GM13976 (cell line): ENCODE measurements at regions not wholly inside any gene's neighbourhood (a gene's known extent, or its start where the extent isn't known, plus 50 kb on each side); places are given as distances from the start of the nearest gene placed in this dataset.

Experiments
- DNase-seq: peaks from one replicate; pipeline ENCODE4 v3.0.0; 2012; ENCODE audit warnings: low spot score
- CTCF ChIP-seq: IDR thresholded peaks from 2 replicates; pipeline ENCODE4 v1.5.1; 2012; ENCODE audit warnings: borderline replicate concordance, mild to moderate bottlenecking; ENCODE audit not compliant: insufficient read depth; ENCODE audit errors: extremely low read depth, missing control alignments, control extremely low read depth
- in situ Hi-C: fragments of 300-500 bp; cut with MboI; formaldehyde crosslinking; loops from one replicate; pipeline ENCODE4 v1.12.0; 2022; ENCODE audit warnings: low sequenced_read_pairs, mixed read lengths, inconsistent platforms; ENCODE audit not compliant: unreplicated experiment

GRCh38 chr1:115467790-115468189 lies 129.7 kb upstream of the NGF start:
- no peak for TF ChIP-seq CTCF
- in situ Hi-C loops = loop anchor here (25.0 kb wide), 1 partner anchor 180 kb away; no protein-coding TSS in a partner anchor
- no peak for DNase-seq

GRCh38 chr1:115467196-115467595 lies 129.1 kb upstream of the NGF start:
- in situ Hi-C loops = loop anchor here (25.0 kb wide), 1 partner anchor 180 kb away; no protein-coding TSS in a partner anchor
- DNase-seq = no peak
- no peak for TF ChIP-seq CTCF

- no peak for DNase-seq
- in situ Hi-C loops = loop anchor here (25.0 kb wide), 1 partner anchor 179 kb away; no protein-coding TSS in a partner anchor
- TF ChIP-seq CTCF = no peak
These were observed 128.4 kb upstream of the NGF start for GRCh38 chr1:115466433-115466832.

GRCh38 chr1:115465802-115466363 lies 127.8 kb upstream of the NGF start:
- in situ Hi-C loops = loop anchor here (25.0 kb wide), 1 partner anchor 179 kb away; no protein-coding TSS in a partner anchor
- TF ChIP-seq CTCF = no peak

GRCh38 chr1:115463347-115463746 lies 125.3 kb upstream of the NGF start:
- DNase-seq = no peak
- TF ChIP-seq CTCF = no peak
- in situ Hi-C loops = loop anchor here (25.0 kb wide), 1 partner anchor 176 kb away; no protein-coding TSS in a partner anchor

More at GRCh38 chr1:115465802-115466363, 127.8 kb upstream of the NGF start:
- no peak for DNase-seq

GRCh38 chr1:115462566-115463076 lies 124.6 kb upstream of the NGF start:
- no peak for DNase-seq
- in situ Hi-C loops = loop anchor here (25.0 kb wide), 1 partner anchor 175 kb away; no protein-coding TSS in a partner anchor
- no peak for TF ChIP-seq CTCF

- in situ Hi-C loops = loop anchor here (25.0 kb wide), 1 partner anchor 174 kb away; no protein-coding TSS in a partner anchor
- TF ChIP-seq CTCF = no peak
- no peak for DNase-seq
These were observed 123.5 kb upstream of the NGF start for GRCh38 chr1:115461526-115461925.
